ENCODE measurements at regions not wholly inside any gene's neighbourhood (a gene's known extent, or its start where the extent isn't known, plus 50 kb on each side); places are given as distances from the start of the nearest gene placed in this dataset.

DNA sequence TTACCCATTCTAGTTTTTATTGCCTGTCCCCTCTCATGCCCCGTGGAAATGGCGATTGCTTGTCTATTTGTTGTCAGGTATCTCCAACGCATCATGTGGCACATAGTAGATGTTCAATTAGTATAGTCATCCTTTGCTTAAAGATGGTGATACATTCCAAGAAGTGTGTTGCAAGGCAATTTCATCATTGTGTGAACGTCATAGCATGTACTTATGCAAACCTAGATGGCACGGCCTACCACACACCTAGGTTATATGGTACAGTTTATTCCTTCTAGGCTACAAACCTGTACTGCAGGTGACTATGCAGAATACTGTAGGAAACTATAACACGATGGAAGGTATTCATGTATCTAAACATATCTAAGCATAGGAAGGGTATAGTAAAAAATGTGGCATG, 163.9 kb upstream of the DAPK1 start:
- no peak overlapping the region for H2BK120ac ChIP-seq (ENCODE audit: low read depth, low read length, poor library complexity, severe bottlenecking)
- no peak overlapping the region for H4K91ac ChIP-seq (ENCODE audit: insufficient read length, low read depth, low read length)
- peaks cover 3% of the 10 kb centered on the region; the same call in 1 of the 2 replicates for H3K4me1 ChIP-seq (ENCODE audit: insufficient read depth, low read length)
- no peak overlapping the region for H2AK5ac ChIP-seq (ENCODE audit: insufficient read length, low read length)
- H3K9me3 ChIP-seq (ENCODE audit: control insufficient read depth, low read depth, low read length) = peaks cover 10% of the 10 kb centered on the region
- H3K27ac ChIP-seq (ENCODE audit: insufficient read length, low read depth, low read length) = no peak overlapping the region
- no peak overlapping the region for H2BK12ac ChIP-seq (ENCODE audit: insufficient read length, low read depth, low read length)
- peaks cover 22 to 34% of the 10 kb centered on the region in 2 experiments for H3K9me3 Mint-ChIP-seq
- no peak overlapping the region for H4K8ac ChIP-seq (replicated peaks; ENCODE audit: insufficient read length, low read depth, low read length)
- H4K5ac ChIP-seq (ENCODE audit: insufficient read length, low read depth, low read length) = no peak overlapping the region
- H3K79me2 ChIP-seq (ENCODE audit: insufficient read depth, low read length) = no peaks in the 10 kb centered on the region; the same call in 1 of the 2 replicates
- H3K4me3 Mint-ChIP-seq = no peak overlapping the region
- no peak overlapping the region; the same call in 1 of the 2 replicates for H3K14ac ChIP-seq (ENCODE audit: insufficient read depth, low read length)
- no peak overlapping the region for H3K56ac ChIP-seq (ENCODE audit: insufficient read length, low read depth, low read length)
- H2AFZ ChIP-seq (ENCODE audit: low read length) = no peak overlapping the region
- no peaks in the 10 kb centered on the region for H4K20me1 ChIP-seq (ENCODE audit: control insufficient read depth, insufficient read depth, insufficient read length)
- H2BK5ac ChIP-seq (ENCODE audit: insufficient read length, low read length) = no peak overlapping the region
- WGBS (ENCODE audit: extremely low coverage, insufficient read length, low lambda C conversion rate) = no CpG with 5 or more reads among the region's 6 CpGs
- no peak overlapping the region for H3K18ac ChIP-seq (ENCODE audit: insufficient read length, low read depth, low read length)
- peaks cover 4 to 22% (median 11%) of the 10 kb centered on the region in 3 experiments; a peak in 6 of 7 replicates for H3K36me3 Mint-ChIP-seq (ENCODE audit: insufficient read depth in 1 of 3, low read depth in 3 of 3)
- no peak overlapping the region for H2BK20ac ChIP-seq (ENCODE audit: low read depth, low read length, poor library complexity, severe bottlenecking)
- H3K4me1 Mint-ChIP-seq = peaks cover 18 to 19% of the 10 kb centered on the region in 2 experiments
- no peak overlapping the region for H3K4me2 ChIP-seq (ENCODE audit: insufficient read depth, insufficient read length, low read length)
- TF ChIP-seq, protein P1, sequence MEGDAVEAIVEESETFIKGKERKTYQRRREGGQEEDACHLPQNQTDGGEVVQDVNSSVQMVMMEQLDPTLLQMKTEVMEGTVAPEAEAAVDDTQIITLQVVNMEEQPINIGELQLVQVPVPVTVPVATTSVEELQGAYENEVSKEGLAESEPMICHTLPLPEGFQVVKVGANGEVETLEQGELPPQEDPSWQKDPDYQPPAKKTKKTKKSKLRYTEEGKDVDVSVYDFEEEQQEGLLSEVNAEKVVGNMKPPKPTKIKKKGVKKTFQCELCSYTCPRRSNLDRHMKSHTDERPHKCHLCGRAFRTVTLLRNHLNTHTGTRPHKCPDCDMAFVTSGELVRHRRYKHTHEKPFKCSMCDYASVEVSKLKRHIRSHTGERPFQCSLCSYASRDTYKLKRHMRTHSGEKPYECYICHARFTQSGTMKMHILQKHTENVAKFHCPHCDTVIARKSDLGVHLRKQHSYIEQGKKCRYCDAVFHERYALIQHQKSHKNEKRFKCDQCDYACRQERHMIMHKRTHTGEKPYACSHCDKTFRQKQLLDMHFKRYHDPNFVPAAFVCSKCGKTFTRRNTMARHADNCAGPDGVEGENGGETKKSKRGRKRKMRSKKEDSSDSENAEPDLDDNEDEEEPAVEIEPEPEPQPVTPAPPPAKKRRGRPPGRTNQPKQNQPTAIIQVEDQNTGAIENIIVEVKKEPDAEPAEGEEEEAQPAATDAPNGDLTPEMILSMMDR (conservative IDR thresholded peaks at IDR 0.05) = no peak
- H3K23ac ChIP-seq (ENCODE audit: insufficient read length, low read depth, low read length) = no peak overlapping the region
- H3K27me3 Mint-ChIP-seq (ENCODE audit: low read depth) = no peaks in the 10 kb centered on the region; the same call in none of the 2 replicates
- no peak overlapping the region for H3K9ac ChIP-seq (ENCODE audit: extremely low read depth, insufficient read length, low read length)
- H3K27ac Mint-ChIP-seq = no peak overlapping the region
- H2BK15ac ChIP-seq (ENCODE audit: low read depth, low read length) = no peak overlapping the region
- no peak for DNase-seq
- no peaks in the 10 kb centered on the region for H3K79me1 ChIP-seq (ENCODE audit: insufficient read depth, low read depth, low read length, poor library complexity, severe bottlenecking)
- H3K4ac ChIP-seq (ENCODE audit: low read depth, low read length) = no peak overlapping the region
- no peaks in the 10 kb centered on the region for H3K27me3 ChIP-seq (ENCODE audit: insufficient read depth, low read length)
- no peak overlapping the region for H3T11ph ChIP-seq (ENCODE audit: low read length)
- H3K23me2 ChIP-seq (ENCODE audit: insufficient read length, low read depth, low read length, poor library complexity, severe bottlenecking) = peaks cover 14% of the 10 kb centered on the region
